HG02973 (cell line): ENCODE measurements at regions not wholly inside any gene's neighbourhood (a gene's known extent, or its start where the extent isn't known, plus 50 kb on each side); places are given as distances from the start of the nearest gene placed in this dataset.

Experiments used
- ATAC-seq: cut with Tn5 transposase; IDR thresholded peaks from one replicate; pipeline ENCODE4 v1.9.1; 2021; ENCODE audit warnings: moderate library complexity; ENCODE audit not compliant: unreplicated experiment

GRCh38 chr4:119933606-119934005, 133.0 kb downstream of the MAD2L1 start:
- ATAC-seq, result no peak

DNA sequence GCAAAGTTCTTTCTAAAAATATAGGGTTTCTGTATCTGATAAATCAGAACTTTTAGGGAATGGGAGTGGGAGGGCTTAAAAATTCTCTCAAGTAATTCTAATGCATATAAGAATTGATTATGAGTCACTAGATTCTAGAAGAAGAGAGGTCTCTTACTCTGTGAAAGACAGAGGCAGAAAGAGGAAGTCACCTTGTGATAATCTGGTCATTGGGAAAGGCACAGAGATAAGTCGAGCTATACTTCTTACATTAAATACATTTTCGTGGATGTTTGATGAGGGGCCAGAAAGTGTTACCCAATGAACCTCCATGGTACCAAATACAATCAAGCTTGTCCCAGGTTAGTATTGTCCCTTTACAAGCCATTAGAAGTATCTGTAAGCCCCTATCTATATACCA, 134.4 kb downstream of the MAD2L1 start:
- ATAC-seq, result no peak

DNA sequence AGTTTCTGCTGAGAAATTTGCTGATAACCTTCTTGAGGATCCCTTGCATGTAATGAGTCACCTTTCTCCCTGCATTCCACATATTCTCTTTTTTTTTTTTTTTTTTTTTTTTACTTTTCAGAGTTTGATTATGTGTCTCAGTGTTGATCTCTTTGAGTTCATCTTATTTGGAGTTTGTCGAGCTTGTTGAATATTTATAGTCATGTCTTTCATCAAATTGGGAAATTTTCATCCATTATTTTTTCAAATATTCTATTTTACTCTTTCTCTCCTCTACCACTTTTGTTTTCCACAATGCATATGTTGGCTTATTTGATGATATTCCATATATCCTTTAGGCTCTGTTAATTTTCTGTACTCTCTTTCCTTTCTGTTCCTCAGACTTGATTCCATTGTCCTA, 136.1 kb downstream of the MAD2L1 start:
- no peak for ATAC-seq

- ATAC-seq, result no peak
Observed at GRCh38 chr4:119921830-119922229, 144.8 kb downstream of the MAD2L1 start.

- no peak for ATAC-seq
Observed at GRCh38 chr4:119906277-119906676, 160.4 kb downstream of the MAD2L1 start.

DNA sequence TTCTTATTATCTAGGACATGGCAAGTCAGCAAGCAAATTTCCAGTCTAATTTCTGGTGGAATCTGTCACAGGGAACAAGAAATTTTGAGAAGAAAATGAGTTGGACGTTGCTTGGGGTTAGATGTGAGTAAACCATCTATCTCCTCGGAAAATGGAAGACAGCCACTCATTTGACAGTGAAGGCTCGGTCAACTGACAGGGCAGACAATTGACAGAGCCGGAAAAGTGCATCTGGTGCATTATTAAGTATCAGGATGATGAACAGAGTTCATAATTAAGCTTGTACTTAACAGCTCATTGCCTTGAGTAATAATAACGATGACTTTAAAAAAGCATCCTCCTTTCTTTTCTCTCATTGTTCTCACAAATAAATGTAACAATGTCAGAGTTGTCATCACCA, 168.4 kb downstream of the MAD2L1 start:
- ATAC-seq, result no peak

- no peak for ATAC-seq
Observed at GRCh38 chr4:119897260-119897659, 169.4 kb downstream of the MAD2L1 start.

GRCh38 chr4:119894650-119895208, 171.9 kb downstream of the MAD2L1 start:
- ATAC-seq, result no peak

DNA sequence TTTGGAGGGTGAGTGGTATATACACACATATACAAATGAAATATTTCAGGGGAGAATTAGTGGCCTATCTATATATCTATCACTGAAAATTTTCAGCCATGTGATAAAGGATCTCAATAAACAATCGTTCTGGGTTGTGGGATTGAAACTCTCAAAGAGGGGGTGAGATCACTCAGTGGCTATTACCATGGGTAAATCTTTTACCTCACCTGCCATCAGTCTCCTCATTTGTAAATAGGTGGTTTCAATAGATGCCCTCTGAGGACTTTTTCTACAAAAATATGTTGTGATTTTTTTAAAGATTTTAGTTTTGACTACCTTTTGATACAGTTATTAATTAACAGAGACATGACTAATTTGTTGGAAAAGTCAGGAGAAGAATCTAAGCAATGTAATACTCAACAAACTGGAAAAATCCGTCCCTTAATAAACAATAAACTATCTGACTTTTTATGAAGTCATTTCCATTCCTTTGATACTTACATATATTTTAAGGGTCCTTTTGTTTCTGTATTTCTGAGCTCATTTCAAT, 192.8 kb downstream of the MAD2L1 start:
- ATAC-seq, result no peak

- no peak for ATAC-seq
Observed at GRCh38 chr4:119873132-119873531, 193.5 kb downstream of the MAD2L1 start.

- no peak for ATAC-seq
Observed at GRCh38 chr4:119872371-119873016, 194.2 kb downstream of the MAD2L1 start.

DNA sequence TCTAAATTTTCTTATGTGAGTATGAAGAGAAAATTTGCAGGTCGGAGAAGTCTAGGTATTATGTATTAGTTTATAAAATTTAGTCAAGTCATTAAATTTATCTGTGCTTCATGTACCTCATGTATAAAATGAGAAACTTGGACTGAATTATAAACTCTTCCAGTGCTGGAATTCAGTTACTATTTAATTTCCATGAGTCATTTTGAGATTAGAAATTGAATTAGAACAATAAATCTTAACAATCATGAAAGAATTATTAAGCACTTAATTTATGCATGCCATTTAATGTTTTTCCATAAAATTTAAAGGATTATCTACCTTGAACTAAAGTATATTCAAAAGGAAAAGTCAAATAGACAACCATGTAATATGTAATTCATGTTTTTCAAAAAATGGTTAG, 195.8 kb downstream of the MAD2L1 start:
- no peak for ATAC-seq

GRCh38 chr4:119865789-119866188, 200.9 kb downstream of the MAD2L1 start:
- no peak for ATAC-seq

GRCh38 chr4:119865389-119865788, 201.3 kb downstream of the MAD2L1 start:
- ATAC-seq, result no peak

DNA sequence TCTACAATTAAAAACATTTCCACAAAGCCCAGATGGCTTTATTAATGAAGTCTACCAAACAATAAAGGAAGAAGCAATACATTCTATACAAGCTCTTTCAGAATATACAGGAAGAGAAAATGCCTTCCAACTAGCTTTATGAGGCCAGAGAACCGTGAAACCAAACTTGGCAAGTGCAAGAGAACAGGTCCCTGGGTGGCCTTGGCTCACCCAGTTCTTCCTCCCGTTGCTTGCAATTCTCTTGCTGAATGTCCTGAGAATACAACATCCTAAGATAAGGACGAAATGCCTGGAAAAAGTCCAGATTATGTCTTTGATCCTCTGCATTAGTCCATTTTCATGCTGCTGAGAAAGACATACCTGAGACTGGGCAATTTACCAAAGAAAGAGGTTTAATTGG, 204.9 kb downstream of the MAD2L1 start:
- ATAC-seq, result no peak

- ATAC-seq, result no peak
Observed at GRCh38 chr4:119858176-119858575, 208.5 kb downstream of the MAD2L1 start.

GRCh38 chr4:119854364-119854763, 212.3 kb downstream of the MAD2L1 start:
- ATAC-seq, result no peak

GRCh38 chr4:119851649-119852048, 215.0 kb downstream of the MAD2L1 start:
- no peak for ATAC-seq

DNA sequence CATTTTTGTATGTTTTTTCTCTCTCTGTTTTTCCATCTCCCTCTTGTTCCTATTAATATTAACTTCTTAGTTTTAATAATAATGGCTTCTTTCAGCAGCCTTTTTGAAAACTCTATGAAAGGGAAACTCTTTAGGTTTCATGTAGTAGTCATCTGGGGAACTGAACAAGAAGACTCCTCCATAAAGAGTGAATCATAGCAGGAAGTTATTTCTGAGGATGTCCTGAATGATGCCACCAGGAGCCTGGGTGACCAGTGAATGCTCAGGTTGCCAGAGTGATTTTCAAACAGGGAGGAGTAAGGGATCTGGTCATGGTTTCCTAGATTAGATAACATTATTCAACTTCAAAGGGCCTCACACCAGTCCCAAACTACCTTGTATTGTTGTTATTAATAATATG, 212.8 kb upstream of the PDE5A start:
- ATAC-seq, result no peak

- no peak for ATAC-seq
Observed at GRCh38 chr4:119835613-119835910, 207.0 kb upstream of the PDE5A start.

- no peak for ATAC-seq
Observed at GRCh38 chr4:119834906-119835612, 206.5 kb upstream of the PDE5A start.

GRCh38 chr4:119833611-119834010, 205.0 kb upstream of the PDE5A start:
- ATAC-seq, result no peak
